Transverse colon (tissue), 4 donors: ENCODE measurements at regions not wholly inside any gene's neighbourhood (a gene's known extent, or its start where the extent isn't known, plus 50 kb on each side); places are given as distances from the start of the nearest gene placed in this dataset.

Experiments used
- DNase-seq: peaks from one replicate; pipeline ENCODE4 v3.0.0-alpha.2; 2019
- H3K27ac ChIP-seq, 4 donors: fragments of 200-600 bp; sonication (generic); 2 replicates each; pipeline ENCODE4 v1.5.1; 2016 to 2018; ENCODE audit warnings: inconsistent platforms in 4 of 4
- H3K27me3 ChIP-seq: fragments of 200-600 bp; sonication (generic); 2 replicates; pipeline ENCODE4 v1.5.1; 2017; ENCODE audit warnings: inconsistent platforms
- H3K36me3 ChIP-seq, 4 donors: fragments of 200-600 bp; sonication (generic); 2 replicates each; pipeline ENCODE4 v1.5.1; 2017 to 2019; ENCODE audit warnings: inconsistent platforms in 4 of 4
- H3K4me1 ChIP-seq, 4 donors: fragments of 200-600 bp; sonication (generic); 2 replicates each; pipeline ENCODE4 v1.5.1; 2017 to 2020; ENCODE audit warnings: inconsistent platforms in 4 of 4
- H3K4me3 ChIP-seq, 4 donors: fragments of 200-600 bp; sonication (generic); 1 replicate in 1 of 4; 2 replicates in 3 of 4; pipeline versions ENCODE4 v1.5.1 to v1.6.1; 2017 to 2019; ENCODE audit warnings: inconsistent platforms in 4 of 4
- H3K9me3 ChIP-seq, 2 donors: fragments of 200-600 bp; sonication (generic); 2 replicates each; pipeline ENCODE4 v1.5.1; 2017 to 2019; ENCODE audit warnings: inconsistent platforms in 2 of 2
- EP300 ChIP-seq: sonication (generic); formaldehyde crosslinking; IDR thresholded peaks from one replicate; pipeline ENCODE4 v1.6.1; 2017; ENCODE audit warnings: antibody characterized with exemption, low read depth
- POLR2A ChIP-seq: fragments of 450-650 bp; IDR thresholded peaks from one replicate; pipeline ENCODE4 v1.6.1; 2016; ENCODE audit warnings: antibody characterized with exemption, mild to moderate bottlenecking, moderate library complexity
- POLR2AphosphoS5 ChIP-seq, 3 donors: sonication (generic); formaldehyde crosslinking; IDR thresholded peaks; one replicate each; pipeline ENCODE4 v1.6.1; 2016; ENCODE audit warnings: antibody characterized with exemption in 3 of 3
- WGBS, 2 donors: methylation state at CpG; one replicate each; pipeline ENCODE4 v1.1.5; 2018; ENCODE audit warnings: low coverage in 1 of 2; 5-methylcytosine and 5-hydroxymethylcytosine counted together
- in situ Hi-C, 4 donors: fragments of 200-750 bp; cut with MboI; loops; one replicate each; pipeline versions ENCODE4 v1.15.0 to v1.15.1; 2017; ENCODE audit warnings: low sequenced_read_pairs in 3 of 4, low pct_ligation_motif_present in 1 of 4, low pct_unique_long_range_greater_than_20kb in 1 of 4
- intact Hi-C: fragments of 100-400 bp; cut with DNase I; formaldehyde crosslinking; loops from one replicate; pipeline ENCODE4 v1.15.1; 2023; ENCODE audit warnings: low total_unique reads
- TF ChIP-seq, protein P1 (sequence below), 5 experiments: fragments of 200-600 bp in 3 of 5; fragments of 450-650 bp in 2 of 5; sonication (generic) in 3 of 5; IDR thresholded peaks; 1 replicate in 2 of 5; 2 replicates in 3 of 5; pipeline ENCODE4 v1.5.1; 2016 to 2017; ENCODE audit warnings: antibody characterized with exemption in 5 of 5, inconsistent platforms in 3 of 5, mild to moderate bottlenecking in 2 of 5, moderate library complexity in 1 of 5

DNA sequence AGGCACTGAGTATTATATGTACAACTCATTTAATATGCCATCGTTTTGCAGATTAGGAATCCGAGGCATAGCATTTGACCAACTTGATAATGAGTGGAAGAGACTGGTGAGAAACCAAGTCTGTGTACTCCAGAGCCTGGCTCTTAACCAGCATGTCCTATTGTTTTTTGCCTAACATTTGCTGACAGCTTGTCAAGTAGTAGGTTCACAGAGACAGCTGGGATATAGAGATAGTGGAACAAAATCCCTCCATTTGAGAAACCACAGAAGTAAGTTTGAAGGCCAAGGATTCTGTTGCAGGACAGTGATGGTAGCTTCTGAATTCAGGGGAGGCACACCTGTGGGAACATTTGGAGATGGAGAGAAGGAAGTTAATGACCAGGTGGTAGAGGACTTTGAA lies 206.9 kb upstream of the PRPS1L1 start:
- no peaks in the 10 kb centered on the region for H3K9me3 ChIP-seq
- no peaks in the 10 kb centered on the region for H3K36me3 ChIP-seq
- WGBS, 2 donors, result 92 to 96% methylated on average over 2 of the region's 2 CpGs
- no peak for DNase-seq
- H3K4me3 ChIP-seq, result no peak overlapping the region
- intact Hi-C loops (no loop called here), in situ Hi-C loops (no loop called here)
- no peak overlapping the region for H3K27ac ChIP-seq
- TF ChIP-seq EP300, result no peak
- TF ChIP-seq POLR2A, result no peak
- TF ChIP-seq, protein P1, sequence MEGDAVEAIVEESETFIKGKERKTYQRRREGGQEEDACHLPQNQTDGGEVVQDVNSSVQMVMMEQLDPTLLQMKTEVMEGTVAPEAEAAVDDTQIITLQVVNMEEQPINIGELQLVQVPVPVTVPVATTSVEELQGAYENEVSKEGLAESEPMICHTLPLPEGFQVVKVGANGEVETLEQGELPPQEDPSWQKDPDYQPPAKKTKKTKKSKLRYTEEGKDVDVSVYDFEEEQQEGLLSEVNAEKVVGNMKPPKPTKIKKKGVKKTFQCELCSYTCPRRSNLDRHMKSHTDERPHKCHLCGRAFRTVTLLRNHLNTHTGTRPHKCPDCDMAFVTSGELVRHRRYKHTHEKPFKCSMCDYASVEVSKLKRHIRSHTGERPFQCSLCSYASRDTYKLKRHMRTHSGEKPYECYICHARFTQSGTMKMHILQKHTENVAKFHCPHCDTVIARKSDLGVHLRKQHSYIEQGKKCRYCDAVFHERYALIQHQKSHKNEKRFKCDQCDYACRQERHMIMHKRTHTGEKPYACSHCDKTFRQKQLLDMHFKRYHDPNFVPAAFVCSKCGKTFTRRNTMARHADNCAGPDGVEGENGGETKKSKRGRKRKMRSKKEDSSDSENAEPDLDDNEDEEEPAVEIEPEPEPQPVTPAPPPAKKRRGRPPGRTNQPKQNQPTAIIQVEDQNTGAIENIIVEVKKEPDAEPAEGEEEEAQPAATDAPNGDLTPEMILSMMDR (IDR thresholded peaks at IDR 0.05), result no peak
- TF ChIP-seq POLR2AphosphoS5 (IDR thresholded peaks at IDR 0.05), result no peak
- peaks cover 0 to under 1% (median 0%) of the 10 kb centered on the region in 4 donors for H3K4me1 ChIP-seq
- no peaks in the 10 kb centered on the region for H3K27me3 ChIP-seq

DNA sequence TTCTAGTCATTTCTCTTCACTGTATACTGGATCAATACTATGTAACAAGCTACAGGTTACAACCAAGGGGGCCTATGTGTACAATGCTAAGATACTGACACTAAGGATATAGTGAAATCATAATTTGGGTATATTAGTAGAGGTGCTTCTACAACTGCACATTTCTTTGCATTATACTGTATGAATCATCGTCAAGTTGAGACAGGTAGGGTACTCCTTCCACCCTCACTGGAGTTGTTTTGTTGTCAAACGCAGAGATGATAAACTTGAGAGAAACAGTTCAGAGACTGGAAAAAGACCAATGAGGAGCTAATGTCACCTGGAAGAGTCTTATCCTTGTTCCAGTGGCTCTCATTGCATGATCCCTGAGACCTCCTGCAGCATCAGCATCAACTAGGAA lies 208.2 kb upstream of the PRPS1L1 start:
- DNase-seq, result no peak
- no peaks in the 10 kb centered on the region for H3K27me3 ChIP-seq
- H3K4me1 ChIP-seq, result no peaks in the 10 kb centered on the region
- in situ Hi-C loops (no loop called here), intact Hi-C loops (no loop called here)
- no peak overlapping the region for H3K4me3 ChIP-seq
- WGBS, 2 donors, result 92 to 95% methylated on average over 2 of the region's 2 CpGs
- no peaks in the 10 kb centered on the region for H3K9me3 ChIP-seq
- TF ChIP-seq, protein P1 (IDR thresholded peaks at IDR 0.05), result no peak
- no peak for TF ChIP-seq EP300
- H3K27ac ChIP-seq, result no peak overlapping the region
- no peaks in the 10 kb centered on the region for H3K36me3 ChIP-seq

DNA sequence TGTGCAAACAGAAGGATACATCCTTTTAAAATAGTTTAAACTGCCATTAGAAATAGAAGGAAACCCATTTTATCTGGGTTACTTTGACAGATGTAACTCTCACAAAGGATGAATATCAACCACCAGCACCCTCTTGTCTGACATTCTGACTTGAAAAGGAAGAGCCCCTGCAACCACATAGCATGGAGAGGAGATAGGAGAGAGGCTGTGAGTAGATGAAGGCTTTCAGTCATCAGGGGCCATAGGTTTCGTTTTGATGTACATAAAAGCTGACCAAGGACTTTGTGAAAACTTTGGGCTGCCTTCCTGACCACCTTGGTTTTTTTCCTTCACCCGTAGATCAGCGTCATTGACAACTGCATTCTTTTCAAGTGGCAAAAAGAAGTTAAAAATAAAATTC lies 211.6 kb upstream of the PRPS1L1 start:
- no peak overlapping the region for H3K27ac ChIP-seq
- no peaks in the 10 kb centered on the region for H3K27me3 ChIP-seq
- H3K4me1 ChIP-seq, result no peaks in the 10 kb centered on the region
- H3K36me3 ChIP-seq, result no peaks in the 10 kb centered on the region
- 41 to 54% methylated on average over 3 of the region's 3 CpGs for WGBS, 2 donors
- intact Hi-C loops, result no loop called here
- in situ Hi-C loops, result no loop called here
- H3K4me3 ChIP-seq, result no peak overlapping the region
- DNase-seq, result no peak
- TF ChIP-seq POLR2A (no peak), POLR2AphosphoS5 (IDR thresholded peaks at IDR 0.05) (no peak), EP300 (no peak)
- TF ChIP-seq, protein P1 (IDR thresholded peaks at IDR 0.05), result no peak
- H3K9me3 ChIP-seq, result no peaks in the 10 kb centered on the region

DNA sequence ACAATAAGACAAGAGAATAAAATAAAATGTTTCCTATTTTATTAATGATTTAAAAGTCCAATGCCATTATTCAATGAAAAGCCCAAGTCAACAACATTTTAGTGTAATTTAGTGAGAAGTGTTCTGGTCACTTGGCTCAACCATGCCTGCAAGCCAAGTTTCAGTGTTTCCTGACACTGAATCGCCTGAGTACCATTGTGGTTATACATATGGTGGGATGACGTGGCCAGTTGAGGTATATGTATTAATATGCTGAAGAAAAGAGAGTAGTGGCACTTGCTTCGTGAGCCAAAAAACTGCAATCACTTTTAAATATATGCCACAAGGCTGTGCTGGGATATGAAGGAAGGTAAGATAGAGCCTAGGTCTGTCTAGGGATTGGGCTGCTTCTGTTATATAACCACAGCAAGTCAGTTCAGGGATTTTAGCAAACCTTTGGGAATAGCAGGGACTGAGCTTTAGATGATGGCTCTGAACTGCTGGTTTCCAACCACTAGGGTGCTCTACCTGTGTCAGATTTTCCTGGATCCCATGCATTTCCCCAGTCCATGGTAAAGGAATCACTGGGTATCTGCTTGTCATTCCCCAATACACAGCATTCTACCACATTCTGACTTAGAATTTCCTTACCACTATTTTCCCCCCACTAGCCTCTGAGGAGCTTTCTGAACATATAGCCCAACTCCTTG lies 214.0 kb upstream of the PRPS1L1 start:
- no peaks in the 10 kb centered on the region for H3K4me1 ChIP-seq

More for the DNA sequence above, 214.0 kb upstream of the PRPS1L1 start:
- no peak overlapping the region for H3K4me3 ChIP-seq
- H3K36me3 ChIP-seq, result no peaks in the 10 kb centered on the region
- no peaks in the 10 kb centered on the region for H3K9me3 ChIP-seq
- DNase-seq, result no peak
- H3K27me3 ChIP-seq, result no peaks in the 10 kb centered on the region
- WGBS, 2 donors, result 84 to 89% methylated on average over 3 of the region's 3 CpGs
- no peak overlapping the region for H3K27ac ChIP-seq
- in situ Hi-C loops (no loop called here), intact Hi-C loops (no loop called here)
- no peak for TF ChIP-seq POLR2A
- no peak for TF ChIP-seq EP300
- no peak for TF ChIP-seq POLR2AphosphoS5 (IDR thresholded peaks at IDR 0.05)
- TF ChIP-seq, protein P1 (IDR thresholded peaks at IDR 0.05), result no peak
